Uterus (tissue), 3 donors: ENCODE measurements at regions not wholly inside any gene's neighbourhood (a gene's known extent, or its start where the extent isn't known, plus 50 kb on each side); places are given as distances from the start of the nearest gene placed in this dataset.
A peak's percentile ranks its signal among the peaks of the same experiment; 100 is the strongest.

Experiments
- DNase-seq, 2 donors: peaks; one replicate each; pipeline ENCODE4 v3.0.0-alpha.2; 2019 to 2020
- H3K27ac ChIP-seq, 2 donors: fragments of 200-600 bp; sonication (generic); 1 replicate in 1 of 2; 2 replicates in 1 of 2; pipeline ENCODE4 v1.5.1; 2016 to 2018
- H3K27me3 ChIP-seq, 2 donors: fragments of 200-600 bp; sonication (generic); one replicate each; pipeline ENCODE4 v1.5.1; 2018 to 2019; ENCODE audit warnings: control low read depth in 1 of 2
- H3K36me3 ChIP-seq, 2 donors: fragments of 200-600 bp; sonication (generic); one replicate each; pipeline ENCODE4 v1.5.1; 2019; ENCODE audit warnings: control low read depth in 1 of 2
- H3K4me1 ChIP-seq, 2 donors: fragments of 200-600 bp; sonication (generic); one replicate each; pipeline ENCODE4 v1.5.1; 2018 to 2019; ENCODE audit warnings: control low read depth in 1 of 2
- H3K4me3 ChIP-seq, 2 donors: fragments of 200-600 bp; sonication (generic); 1 replicate in 1 of 2; 2 replicates in 1 of 2; pipeline ENCODE4 v1.5.1; 2018 to 2019; ENCODE audit warnings: mild to moderate bottlenecking in 1 of 2
- H3K9me3 ChIP-seq, 2 donors: fragments of 200-600 bp; sonication (generic); one replicate each; pipeline ENCODE4 v1.5.1; 2019; ENCODE audit warnings: control low read depth in 1 of 2
- POLR2A ChIP-seq, 2 donors: fragments of 450-650 bp; IDR thresholded peaks; one replicate each; pipeline ENCODE4 v1.6.1; 2016; ENCODE audit warnings: antibody characterized with exemption in 2 of 2, mild to moderate bottlenecking in 1 of 2, moderate library complexity in 1 of 2
- intact Hi-C: fragments of 100-400 bp; cut with DNase I; formaldehyde crosslinking; loops from one replicate; pipeline ENCODE4 v1.15.1; 2023; ENCODE audit warnings: low total_unique reads
- TF ChIP-seq, protein P1 (sequence below), 4 experiments: fragments of 200-600 bp in 2 of 4; fragments of 450-650 bp in 2 of 4; sonication (generic) in 2 of 4; IDR thresholded peaks; one replicate each; pipeline ENCODE4 v1.5.1; 2016 to 2019; ENCODE audit warnings: antibody characterized with exemption in 4 of 4, mild to moderate bottlenecking in 2 of 4, moderate library complexity in 1 of 4
- donor health status: DM: yes; HTN: yes; CAD: no.

DNA sequence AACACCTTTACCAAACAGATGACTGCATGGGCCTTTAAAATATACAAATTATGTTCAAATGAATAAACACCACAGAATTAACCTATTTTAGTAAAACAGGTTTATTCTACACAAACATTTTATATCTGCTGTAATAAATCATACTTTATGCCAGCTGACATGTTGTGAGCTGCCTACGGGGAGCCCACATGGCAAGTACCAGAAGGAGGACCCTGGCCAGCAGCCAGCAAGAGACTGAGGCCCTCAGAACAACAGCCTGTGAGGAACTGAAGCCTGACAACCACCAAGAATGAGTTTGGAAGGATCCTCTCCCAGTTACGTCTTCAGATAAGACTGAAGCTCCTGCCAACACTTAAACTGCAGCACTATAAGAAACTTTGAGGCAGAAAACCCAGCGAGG, 377.0 kb downstream of the PDGFC start:
- peak overlapping the region; percentile 57 to 61 for H3K27ac ChIP-seq
- intact Hi-C loops, result no loop called here
- H3K9me3 ChIP-seq, result no peaks in the 10 kb centered on the region
- H3K4me3 ChIP-seq, result no peak overlapping the region
- TF ChIP-seq, protein P1, sequence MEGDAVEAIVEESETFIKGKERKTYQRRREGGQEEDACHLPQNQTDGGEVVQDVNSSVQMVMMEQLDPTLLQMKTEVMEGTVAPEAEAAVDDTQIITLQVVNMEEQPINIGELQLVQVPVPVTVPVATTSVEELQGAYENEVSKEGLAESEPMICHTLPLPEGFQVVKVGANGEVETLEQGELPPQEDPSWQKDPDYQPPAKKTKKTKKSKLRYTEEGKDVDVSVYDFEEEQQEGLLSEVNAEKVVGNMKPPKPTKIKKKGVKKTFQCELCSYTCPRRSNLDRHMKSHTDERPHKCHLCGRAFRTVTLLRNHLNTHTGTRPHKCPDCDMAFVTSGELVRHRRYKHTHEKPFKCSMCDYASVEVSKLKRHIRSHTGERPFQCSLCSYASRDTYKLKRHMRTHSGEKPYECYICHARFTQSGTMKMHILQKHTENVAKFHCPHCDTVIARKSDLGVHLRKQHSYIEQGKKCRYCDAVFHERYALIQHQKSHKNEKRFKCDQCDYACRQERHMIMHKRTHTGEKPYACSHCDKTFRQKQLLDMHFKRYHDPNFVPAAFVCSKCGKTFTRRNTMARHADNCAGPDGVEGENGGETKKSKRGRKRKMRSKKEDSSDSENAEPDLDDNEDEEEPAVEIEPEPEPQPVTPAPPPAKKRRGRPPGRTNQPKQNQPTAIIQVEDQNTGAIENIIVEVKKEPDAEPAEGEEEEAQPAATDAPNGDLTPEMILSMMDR (IDR thresholded peaks at IDR 0.05), result no peak
- no peak for TF ChIP-seq POLR2A (IDR thresholded peaks at IDR 0.05)
- no peaks in the 10 kb centered on the region for H3K27me3 ChIP-seq
- peak; percentile 41 to 57 for DNase-seq
- H3K4me1 ChIP-seq, result peaks cover 5 to 8% of the 10 kb centered on the region in 2 donors
- H3K36me3 ChIP-seq, result no peaks in the 10 kb centered on the region

DNA sequence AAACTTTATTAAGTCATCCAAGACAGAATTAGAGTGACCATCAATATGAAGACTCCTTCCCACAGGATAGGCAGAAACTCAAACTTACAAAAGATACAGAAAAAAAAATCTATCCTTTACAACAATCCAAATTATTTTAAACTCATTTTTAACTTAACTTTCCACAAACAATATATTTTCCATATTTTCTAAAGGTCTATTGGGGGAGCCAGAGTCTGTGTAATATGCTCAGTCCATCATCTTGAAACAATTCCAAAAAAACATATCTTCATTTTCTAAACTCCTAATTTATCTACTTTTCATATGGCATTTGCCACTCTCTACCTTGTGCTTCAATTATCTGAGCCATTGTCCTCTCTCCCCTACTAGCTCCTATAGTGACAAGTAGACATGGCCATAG, 378.1 kb downstream of the PDGFC start:
- DNase-seq, result no peak
- no peaks in the 10 kb centered on the region for H3K27me3 ChIP-seq
- intact Hi-C loops, result no loop called here
- H3K27ac ChIP-seq, result peak overlapping the region; percentile 11 to 45
- no peak overlapping the region for H3K4me3 ChIP-seq
- H3K4me1 ChIP-seq, result peaks cover 5 to 8% of the 10 kb centered on the region in 2 donors
- no peaks in the 10 kb centered on the region for H3K9me3 ChIP-seq
- no peak for TF ChIP-seq POLR2A (IDR thresholded peaks at IDR 0.05)
- TF ChIP-seq, protein P1 (IDR thresholded peaks at IDR 0.05), result no peak
- H3K36me3 ChIP-seq, result no peaks in the 10 kb centered on the region

DNA sequence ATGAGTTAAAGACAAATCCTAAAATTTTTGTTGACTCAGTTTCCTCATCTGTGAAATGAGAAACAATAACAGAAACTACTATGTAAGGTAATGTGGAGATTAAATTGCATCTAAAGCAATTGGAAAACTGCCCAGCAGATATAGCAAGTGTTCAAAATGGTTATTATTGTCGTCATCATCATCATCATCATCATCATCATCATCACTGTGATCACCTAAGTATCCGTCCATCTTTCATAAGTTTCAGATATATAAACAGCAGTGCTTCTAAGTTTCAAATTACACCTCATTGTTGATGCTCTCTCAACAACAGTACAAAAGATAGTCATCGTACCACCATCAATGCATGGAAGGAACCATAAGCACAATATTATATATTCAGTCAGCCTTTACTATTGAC, 379.9 kb downstream of the PDGFC start:
- H3K4me1 ChIP-seq, result peaks cover 5 to 8% of the 10 kb centered on the region in 2 donors
- H3K9me3 ChIP-seq, result no peaks in the 10 kb centered on the region
- H3K27ac ChIP-seq, result no peak overlapping the region
- TF ChIP-seq POLR2A (IDR thresholded peaks at IDR 0.05), result no peak
- no peaks in the 10 kb centered on the region for H3K27me3 ChIP-seq
- DNase-seq, result no peak
- H3K36me3 ChIP-seq, result no peaks in the 10 kb centered on the region
- intact Hi-C loops, result no loop called here
- no peak overlapping the region for H3K4me3 ChIP-seq

GRCh38 chr4:156584100-156584499, 387.5 kb downstream of the PDGFC start:
- Histone ChIP-seq H3K36me3 (no peaks in the 10 kb centered on the region), H3K9me3 (no peaks in the 10 kb centered on the region), H3K4me1 (no peaks in the 10 kb centered on the region), H3K27ac (peak overlapping the region; percentile 50 to 62), H3K27me3 (no peaks in the 10 kb centered on the region), H3K4me3 (no peak overlapping the region)
- no peak for TF ChIP-seq POLR2A (IDR thresholded peaks at IDR 0.05)
- TF ChIP-seq, protein P1 (IDR thresholded peaks at IDR 0.05), result no peak
- intact Hi-C loops, result no loop called here
- no peak for DNase-seq

DNA sequence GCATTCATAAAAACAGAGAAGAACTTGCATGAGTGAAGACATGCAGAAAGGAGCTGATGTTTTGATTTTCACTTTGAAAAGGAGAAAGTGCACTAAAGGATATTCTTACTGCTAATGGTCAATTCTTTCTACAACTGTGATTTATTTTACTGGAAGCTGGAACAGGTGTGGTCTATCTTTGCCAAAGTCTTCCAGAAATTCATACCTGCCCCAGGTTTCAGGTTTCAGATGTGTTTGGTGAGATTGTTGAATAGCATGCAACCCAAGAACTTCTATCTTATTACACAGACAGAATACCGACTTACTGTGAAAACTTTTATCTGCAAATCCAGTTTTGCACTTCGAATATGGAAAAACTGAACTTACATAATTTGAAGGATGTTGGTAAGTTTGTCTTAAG, 388.3 kb downstream of the PDGFC start:
- Histone ChIP-seq H3K9me3 (no peaks in the 10 kb centered on the region), H3K27me3 (no peaks in the 10 kb centered on the region), H3K27ac (peak overlapping the region; percentile 50 to 62), H3K4me1 (no peaks in the 10 kb centered on the region), H3K4me3 (no peak overlapping the region), H3K36me3 (no peaks in the 10 kb centered on the region)
- no peak for TF ChIP-seq POLR2A (IDR thresholded peaks at IDR 0.05)
- TF ChIP-seq, protein P1 (IDR thresholded peaks at IDR 0.05), result no peak
- no peak for DNase-seq
- intact Hi-C loops, result no loop called here
